Renal cortex interstitium (tissue), 11 donors: ENCODE measurements at regions not wholly inside any gene's neighbourhood (a gene's known extent, or its start where the extent isn't known, plus 50 kb on each side); places are given as distances from the start of the nearest gene placed in this dataset.
A peak's percentile ranks its signal among the peaks of the same experiment; 100 is the strongest.

Source experiments
- DNase-seq, 11 donors: peaks; one replicate each; pipeline ENCODE4 v3.0.0-alpha.2; 2013; ENCODE audit warnings: low read depth in 9 of 11, low spot score in 4 of 11; ENCODE audit errors: extremely low read depth in 1 of 11

DNA sequence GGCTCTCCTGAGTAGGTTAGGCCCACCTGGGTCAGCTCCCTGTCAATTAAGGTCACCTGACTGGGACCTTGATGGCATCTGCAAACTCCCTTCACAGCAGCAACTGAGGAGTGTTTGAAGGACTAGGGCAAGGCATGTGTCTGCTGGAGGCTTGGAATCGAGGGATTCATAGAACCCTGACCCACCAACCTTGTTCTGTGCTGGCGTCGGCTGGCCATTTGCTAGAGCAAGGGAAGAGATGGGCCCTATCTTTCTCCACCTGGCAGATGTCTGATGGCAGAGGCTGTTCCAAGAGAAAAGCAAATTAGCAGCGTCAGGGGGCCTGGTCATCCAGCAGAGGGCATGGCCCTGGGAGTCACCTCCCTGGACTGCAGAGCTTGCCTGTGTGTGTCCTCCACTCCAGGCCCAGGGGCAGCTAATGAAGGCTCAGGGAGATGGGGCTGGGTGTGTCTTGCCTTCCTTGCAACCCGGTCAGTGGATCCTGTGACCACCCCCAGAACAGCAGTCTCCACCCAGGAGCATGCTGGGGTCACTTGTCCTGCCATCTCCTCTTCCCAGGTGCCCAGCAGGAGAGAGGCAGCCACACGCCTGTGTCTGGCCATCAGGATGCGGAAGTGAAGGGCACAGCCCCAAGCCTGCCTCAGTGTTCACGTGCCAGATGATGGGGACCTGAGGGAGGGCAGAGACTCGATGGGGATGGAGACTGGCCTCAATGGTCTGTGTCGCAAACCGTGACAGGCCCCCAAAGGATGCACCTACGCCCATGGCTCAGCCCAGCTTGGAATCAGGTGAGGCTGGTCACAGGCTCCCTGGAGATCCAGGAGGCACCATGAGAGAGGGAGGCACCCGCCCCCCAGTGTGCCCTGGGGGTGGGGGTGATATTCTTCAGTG is 53.9 kb downstream of the BARX1 start:
- no peak for DNase-seq

DNA sequence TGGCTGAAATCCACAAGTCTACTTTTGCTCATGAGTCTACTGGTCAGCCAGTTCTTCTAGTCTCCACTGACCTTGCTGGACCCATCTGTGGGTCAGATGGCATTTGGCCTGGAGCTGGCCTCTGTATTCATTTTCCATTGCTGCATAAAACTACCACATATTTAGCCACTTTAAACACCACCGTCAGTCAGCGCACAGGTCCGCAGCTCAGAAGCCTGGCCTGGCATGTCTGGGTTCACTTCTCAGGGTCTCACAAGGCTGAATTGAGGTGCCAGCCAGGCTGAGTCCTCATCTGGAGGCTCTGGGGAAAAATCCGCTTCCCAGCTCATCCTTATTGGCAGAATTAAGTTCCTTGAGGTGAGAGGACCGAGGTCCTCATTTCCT is 54.7 kb downstream of the BARX1 start:
- no peak for DNase-seq

DNA sequence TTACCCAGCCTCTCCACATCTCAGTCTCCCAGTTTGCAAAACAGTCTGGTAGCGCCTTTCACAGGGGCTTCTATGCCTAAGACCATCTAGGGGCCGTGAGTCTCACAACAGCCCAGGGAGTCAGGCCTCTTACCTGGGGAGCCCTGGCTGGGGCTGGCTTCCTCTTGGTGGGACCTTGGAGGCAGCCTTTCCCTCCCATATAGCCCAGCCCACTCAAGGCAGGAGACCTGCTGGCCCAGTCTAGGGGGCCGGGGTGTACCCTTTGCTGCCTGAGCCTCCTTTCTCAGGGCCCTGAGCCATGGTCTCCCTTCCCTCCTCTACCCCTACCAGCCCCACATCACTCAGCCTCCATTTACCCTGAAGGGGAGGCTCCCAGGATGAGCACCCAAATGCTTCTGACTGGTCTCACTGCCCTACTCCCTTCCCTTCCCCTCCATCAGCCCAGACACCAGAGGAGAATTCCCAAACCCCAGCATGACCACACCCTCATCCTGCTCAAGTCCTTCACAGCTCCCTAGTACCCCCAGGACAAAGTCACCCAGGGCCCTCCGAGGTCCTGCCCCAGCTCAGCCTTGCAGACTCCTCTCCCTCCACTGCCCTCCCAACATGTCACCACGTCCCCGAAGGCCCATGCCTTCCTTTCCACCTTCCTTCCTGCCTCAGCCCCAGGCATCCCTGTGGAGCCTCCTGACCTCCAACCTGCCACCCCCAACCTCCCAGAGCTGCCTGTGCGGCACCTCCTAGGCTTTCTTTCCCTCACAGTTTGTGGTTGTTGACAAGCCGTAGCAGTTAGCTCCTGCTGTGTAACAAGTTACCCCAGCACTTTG is 55.3 kb downstream of the BARX1 start:
- DNase-seq = no peak

DNA sequence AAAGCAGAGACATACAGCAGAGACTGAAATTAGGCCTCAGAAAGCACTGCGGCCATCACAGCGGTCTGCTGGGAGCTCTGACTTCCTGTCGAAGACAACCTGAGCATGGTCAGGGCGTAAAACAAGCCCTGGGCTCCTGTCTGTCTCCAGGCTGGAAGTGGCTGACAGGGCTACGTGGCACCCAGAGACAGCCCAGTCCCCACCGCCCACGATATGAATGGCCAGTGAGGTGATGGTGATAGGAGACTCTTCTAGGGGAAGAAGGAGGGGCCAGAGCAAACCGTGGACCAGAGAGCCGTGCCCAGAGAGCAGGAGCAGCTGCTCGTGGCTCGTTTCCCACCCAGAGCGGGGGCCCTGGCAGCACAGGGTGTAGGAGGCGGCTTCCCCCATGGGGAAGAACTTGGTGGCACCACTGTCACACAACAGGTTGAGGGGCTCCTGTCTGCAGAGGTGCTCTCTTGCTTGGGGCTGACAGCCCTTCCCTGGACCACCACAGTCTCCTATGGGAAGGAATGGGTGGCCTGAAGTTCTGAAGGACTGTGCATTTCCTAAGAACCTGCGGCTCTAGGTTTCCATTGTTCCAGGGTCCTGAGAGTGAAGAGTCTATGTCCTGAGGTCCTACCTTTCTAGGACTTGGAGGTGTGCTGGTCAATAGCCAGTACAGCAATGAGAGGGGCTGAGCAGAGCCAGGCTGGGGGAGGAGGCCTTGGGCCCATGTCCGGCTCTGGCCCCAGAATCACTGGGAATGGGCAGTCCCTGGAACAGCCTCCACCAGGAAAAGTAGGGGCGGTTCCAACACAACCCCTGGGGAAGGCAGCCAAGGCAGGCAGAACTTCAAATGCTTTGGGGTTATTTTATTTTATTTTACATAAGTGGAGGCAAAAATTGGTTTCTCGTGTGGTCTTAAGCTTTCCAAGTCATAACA is 56.4 kb downstream of the BARX1 start:
- no peak for DNase-seq

DNA sequence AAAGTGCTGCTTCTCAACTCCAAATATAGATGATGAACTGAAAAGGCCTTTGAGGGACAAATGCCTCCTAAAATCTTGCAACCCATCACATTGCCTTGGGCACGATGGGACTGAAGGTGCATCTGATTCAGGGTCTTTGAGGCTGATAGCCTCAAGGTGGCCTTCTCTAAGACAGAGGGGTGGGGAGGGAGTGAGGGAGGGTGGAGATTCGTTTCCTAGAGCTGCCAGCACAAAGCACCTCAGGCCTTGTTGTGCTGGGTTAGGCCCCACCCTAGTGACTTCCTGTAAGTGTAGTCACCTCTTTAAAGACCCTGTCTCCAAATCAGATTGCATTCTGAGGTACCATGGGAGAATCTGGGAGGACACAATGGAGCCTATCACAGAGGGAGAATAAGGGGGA is 57.1 kb downstream of the BARX1 start:
- DNase-seq = no peak

DNA sequence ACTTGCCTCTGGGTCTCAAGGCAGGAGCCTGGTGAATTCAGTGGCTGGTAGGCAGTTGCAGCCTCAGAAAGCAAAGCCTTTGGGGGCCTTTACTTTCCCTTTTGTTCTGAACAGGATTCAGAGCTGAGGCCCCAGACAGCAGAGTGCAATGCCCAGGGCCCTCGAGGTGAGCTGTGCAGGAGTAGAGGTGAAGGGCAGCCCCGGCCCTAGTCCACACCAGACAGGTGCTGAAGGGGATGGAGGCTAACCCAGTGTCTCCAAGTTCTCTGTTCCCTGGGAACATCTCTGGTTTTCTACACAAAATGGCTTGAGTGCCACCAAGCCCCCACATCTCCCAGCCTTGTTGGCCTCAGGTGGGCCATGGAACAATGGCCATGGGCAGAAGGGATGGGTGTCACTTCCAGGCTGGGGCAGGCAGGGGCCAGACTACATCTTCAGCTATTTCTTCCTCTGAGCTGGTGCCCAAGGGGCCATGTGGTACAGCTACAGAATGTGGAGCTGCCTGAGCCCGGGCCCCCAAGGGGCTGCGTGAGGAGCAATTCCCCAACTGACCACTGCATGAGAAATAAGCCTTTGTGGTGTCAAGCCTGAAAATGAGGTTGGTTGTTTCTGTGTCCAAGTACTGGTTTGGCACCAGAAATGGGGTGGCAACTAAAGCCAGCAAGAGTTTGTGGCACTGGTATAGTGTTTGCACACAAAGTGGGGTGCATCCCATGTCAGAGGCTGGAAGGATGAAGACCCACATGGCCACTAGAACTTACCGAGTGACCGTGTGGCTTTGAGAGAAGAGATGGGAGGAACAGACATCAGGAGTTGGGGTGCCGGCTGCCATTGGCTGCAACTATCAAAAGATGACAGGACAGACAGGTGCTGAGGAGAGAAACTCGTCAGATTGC is 57.8 kb downstream of the BARX1 start:
- no peak for DNase-seq

DNA sequence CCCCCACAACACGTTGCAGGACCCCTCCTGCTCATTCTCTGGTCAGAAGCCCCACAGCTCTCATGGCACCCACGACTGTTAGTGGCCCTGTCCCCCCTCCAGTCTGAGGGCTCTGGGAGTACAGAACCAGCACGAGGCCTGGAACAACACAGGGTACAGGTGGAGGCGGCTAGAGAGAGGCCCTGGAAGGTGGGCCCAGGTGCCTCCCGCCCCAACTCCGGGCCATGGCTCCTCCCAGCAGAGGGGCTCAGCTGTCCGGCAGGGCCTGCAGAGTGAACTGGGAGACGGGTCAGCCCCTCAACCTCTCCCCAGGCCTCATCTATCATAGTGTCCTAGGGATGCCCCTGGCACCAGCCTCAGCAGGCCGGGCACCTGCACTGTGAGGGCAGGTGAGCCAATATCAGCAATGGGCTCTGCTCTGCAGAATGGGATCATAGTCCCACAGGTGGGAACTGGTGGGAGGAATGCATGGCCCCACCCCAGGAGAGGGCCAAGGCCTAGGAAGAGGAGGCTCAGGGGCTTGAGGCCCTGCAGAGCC is 58.6 kb downstream of the BARX1 start:
- DNase-seq = no peak

DNA sequence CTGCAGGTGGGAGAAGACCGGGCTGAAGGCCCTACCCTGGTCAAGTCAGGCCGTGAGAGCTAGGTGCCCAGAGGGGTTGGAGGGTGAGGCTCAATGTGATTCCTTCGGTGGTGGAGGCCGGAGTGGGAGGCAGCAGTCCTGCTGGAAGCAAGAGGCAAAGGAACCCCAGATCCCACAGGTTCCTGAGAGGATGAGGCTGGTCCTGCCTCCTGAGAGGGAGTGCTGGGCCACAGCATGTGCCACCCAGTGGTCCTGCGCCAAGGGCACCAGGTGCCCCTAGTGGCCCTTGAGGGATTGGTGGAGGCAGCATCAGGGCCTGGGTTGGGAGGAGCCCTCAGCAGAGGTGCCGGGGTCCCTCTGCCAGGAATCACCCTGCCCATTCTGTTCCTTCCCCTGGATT is 59.1 kb downstream of the BARX1 start:
- no peak for DNase-seq

DNA sequence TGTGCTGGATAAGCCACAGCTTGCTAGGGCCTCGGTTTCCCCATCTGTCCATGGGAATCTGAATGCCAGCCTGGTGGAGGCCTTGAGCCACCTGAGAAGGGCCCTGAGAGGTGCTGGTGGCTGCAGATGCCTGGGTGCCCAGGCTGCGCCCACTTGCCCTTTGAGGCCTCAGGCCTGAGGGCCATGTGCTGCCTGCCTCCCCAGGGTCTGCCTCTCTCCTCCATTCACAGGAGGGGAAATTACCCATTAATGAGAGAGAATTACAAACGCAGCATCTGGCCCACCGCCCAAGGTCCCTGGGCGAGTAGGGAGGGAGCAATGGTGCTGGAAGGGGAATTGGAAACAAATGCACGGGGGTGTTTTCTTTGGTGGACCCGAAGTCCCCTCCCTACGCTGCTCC is 59.6 kb downstream of the BARX1 start:
- no peak for DNase-seq

DNA sequence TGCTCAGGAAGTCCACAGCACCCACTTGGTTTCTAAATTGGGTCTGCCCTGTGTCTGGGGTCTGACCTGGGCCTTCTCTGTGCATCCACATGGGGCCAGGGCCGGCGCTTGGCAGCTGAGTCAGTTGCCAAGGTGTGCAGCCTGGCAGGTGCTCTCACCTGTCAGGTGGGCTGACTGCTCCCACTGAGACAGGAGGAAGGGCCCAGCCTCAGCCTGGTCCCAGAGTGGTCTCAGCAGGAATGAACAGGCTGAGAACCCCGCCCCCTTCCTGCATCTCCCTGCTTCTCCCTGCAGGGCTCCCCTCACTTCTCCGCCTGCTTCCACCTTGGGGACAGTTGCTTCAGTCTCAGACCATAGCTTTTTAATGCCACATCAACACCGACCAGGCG is 60.5 kb downstream of the BARX1 start:
- no peak for DNase-seq

DNA sequence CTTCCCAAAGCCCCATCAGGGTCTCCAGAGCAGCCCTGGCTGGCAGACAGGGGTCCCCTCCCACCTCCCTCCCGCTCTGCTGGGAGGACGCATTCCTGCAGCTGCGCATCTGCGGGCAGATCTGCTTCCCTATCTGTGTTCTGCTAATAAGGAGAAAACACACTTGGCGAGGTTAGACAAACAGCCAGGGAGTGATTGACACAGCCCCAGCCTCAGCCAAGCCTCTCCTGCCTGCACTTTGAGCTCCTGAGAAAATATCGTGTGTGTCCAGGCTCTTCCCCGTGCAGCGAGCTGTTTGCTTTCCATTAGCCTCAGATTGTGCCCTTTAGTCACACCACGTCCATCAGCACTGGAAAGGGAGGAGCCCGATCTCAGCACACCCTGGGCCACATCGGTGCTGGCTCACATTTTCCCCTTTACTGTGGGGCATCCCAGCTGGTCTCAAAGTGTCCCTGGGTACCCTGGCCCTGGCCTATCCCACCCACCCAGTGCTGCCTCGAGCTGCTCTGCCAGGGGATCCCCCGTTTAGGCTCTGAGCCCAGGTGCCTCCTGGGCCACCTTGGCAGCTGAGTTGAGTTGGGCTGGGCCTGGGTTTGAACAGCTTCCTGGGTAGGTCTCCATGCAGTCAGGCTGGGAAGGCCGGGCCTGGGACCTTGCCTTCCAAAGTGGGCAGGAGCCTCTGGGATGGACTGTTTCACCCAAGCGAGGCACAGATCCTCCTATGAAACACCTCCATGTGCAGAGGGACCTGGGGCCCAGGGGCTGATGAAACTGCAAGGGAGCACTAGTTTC is 61.1 kb downstream of the BARX1 start:
- peak in 2 of 11 donors; percentile 1 to 7 for DNase-seq

DNA sequence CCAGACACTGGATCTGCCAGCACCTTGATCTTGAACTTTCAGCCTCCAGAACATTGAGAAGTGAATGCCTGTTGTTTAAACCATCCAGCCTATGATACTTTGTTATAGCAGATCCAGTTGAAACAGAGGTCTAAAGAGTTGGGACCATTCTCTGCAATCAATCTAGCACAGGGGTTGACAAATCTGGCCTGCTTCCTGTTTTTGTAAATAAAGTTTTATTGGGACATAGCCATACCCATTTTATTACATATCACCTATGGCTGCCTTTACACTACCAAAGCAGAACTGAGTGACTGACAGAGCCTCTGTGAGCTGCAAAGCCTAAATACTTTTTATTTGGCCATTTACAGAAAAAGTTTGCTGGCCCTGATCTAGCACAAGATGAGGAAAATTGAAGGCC is 62.0 kb downstream of the BARX1 start:
- DNase-seq = no peak

DNA sequence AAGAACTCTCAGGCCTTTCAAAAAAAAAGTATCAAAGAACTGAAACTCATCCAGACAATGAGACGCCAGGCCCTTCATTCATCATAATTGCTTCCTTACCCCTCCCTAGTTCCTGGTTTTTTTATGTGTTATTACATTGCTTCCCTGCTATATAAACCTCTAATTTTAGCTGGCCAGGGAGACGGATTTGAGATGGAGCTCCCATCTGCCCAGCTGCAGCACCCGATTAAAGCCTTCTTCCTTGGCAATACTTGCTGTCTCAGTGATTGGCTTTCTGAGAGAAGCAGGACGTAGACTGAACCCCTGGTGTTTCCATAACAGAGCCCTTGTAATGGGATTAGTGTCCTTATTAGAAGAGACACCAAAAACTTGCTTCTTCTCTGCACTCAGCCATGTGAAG is 62.4 kb downstream of the BARX1 start:
- no peak for DNase-seq

DNA sequence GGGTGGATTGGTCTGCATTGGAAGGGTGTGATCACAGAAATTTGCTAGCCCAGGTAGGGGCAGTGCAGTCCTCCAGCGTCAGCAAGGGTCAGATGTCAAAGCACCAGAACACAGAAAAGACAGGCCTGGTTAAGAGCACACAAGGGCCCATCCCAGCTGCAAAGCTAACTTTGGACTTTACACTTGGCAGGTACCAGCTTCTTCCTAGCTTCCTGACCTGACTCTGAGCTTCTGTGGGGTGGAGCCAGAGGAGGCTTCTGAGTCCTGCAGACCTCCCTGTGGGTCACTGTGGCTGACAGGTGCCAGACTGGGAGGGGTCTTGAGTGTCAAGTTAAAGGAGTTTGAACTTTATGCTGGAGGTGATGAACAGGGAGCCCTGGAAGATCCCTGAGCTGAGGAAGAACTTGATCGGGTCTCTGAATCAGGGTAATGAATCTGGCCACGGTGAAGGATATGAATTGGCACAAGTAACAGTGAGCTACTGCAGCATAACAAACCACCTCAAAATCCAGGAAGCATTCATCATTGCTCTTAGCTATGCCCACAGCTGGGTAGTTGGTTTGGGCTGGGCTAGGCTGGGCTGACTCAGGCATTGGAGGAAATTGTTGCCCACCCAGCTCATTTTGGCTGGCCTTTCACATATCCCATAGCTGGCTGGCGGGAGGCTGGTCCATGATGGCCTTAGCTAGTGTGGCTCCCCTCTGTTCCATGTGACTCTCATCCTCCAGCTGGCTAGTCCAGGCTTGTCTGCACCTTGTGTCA is 63.4 kb downstream of the BARX1 start:
- DNase-seq = no peak

DNA sequence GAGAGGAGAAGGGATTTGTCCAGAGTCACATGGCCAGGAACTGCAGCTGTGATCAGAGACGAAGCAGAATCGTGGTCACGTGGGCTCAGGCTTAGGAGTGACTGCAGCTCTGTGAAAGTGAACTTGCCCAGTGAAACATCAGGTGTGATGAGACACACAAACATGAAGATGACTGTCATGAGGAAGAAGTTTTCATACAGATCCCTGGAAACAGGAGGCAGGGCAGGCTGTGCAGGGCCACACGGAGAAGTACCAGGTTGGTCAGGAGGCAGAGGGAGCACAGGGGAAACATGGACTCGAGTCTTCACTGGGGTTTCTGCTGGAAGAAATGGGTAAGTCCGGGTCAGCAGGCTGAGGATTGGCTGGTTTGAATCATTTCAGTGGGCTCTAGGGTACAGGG is 64.1 kb downstream of the BARX1 start:
- no peak for DNase-seq

DNA sequence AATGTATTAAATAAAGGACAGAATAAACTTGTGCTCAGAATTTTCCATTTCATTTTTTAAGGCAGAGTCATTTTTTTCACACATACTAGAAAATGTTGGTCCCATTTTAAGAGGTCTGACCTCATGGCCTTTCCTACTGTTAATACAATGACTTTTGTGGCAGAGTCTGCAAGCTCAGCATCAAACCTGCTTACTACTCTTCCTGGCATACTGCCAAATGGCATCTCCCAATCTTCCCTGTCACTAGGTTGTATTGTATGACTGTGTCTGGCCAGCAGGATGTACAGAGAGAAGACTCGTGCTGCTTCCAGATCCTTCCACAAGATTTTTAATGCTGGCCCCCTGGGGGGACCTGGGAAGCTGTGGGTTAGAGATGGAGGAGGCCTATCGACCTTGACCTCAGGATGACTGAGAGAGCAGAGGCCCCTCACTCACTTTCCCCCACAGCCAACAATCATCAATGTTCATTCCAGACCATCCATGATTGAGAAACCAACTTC is 64.7 kb downstream of the BARX1 start:
- no peak for DNase-seq

DNA sequence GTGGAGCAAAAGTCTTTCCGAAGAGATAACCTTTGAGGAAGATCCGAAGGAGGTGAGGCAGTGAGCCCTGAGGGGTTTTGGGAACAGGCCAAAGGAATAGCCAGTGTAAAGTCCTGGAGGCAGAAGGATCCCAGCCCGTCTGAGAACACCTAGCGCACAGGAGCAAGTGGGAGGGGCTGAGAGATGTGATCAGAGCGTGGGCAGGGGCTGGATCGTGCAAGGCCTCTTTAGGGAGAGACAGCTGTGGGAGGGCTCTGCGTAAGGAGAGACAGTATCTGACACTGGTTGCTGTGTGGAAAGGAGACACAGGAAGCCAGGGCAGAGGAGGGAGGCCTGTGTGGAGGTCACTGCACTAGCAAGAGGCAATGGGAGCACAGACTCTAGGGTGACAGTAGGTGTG is 68.2 kb downstream of the BARX1 start:
- DNase-seq = no peak
